AG04450 (cell line): ENCODE measurements at regions not wholly inside any gene's neighbourhood (a gene's known extent, or its start where the extent isn't known, plus 50 kb on each side); places are given as distances from the start of the nearest gene placed in this dataset.

Source experiments
- CTCF ChIA-PET: fragments of 300-600, 350-600 bp; formaldehyde crosslinking; extraction: SDS; loops from one replicate; lab custom pipeline; 2022; ENCODE audit warnings: antibody characterized with exemption, inconsistent platforms; lab: Charles Lee
- POLR2A ChIA-PET: fragments of 350-600 bp; formaldehyde crosslinking; extraction: SDS; loops from one replicate; lab custom pipeline; 2021; ENCODE audit warnings: antibody characterized with exemption, inconsistent platforms; lab: Yijun Ruan, JAX
- DNase-seq: peaks from one replicate; pipeline ENCODE4 v3.0.0-alpha.2; 2011; ENCODE audit warnings: low read depth, low spot score
- H3K27ac ChIP-seq: one replicate; pipeline ENCODE4 v1.5.1; 2012; ENCODE audit warnings: low read depth, low read length, control low read depth
- H3K27me3 ChIP-seq: one replicate; pipeline ENCODE4 v1.6.0; 2012; ENCODE audit warnings: low read length; ENCODE audit not compliant: control insufficient read depth, insufficient read depth
- H3K4me3 ChIP-seq: 2 replicates; pipeline ENCODE4 v1.5.1; 2011; ENCODE audit warnings: mild to moderate bottlenecking, low read depth, low read length, control low read depth
- H3K9me3 ChIP-seq: 2 replicates; pipeline ENCODE4 v1.5.1; 2012; ENCODE audit warnings: low read length; ENCODE audit not compliant: control insufficient read depth, insufficient read depth
- CTCF ChIP-seq: IDR thresholded peaks from 2 replicates; pipeline ENCODE4 v1.5.1; 2011; ENCODE audit warnings: low read depth, low read length, control low read depth, inconsistent platforms

- Histone ChIP-seq H3K27ac (no peak overlapping the region), H3K27me3 (no peaks in the 10 kb centered on the region), H3K9me3 (no peaks in the 10 kb centered on the region), H3K4me3 (no peak overlapping the region)
- DNase-seq = no peak
- ChIA-PET POLR2A (no interaction called here), CTCF (no interaction called here)
- no peak for TF ChIP-seq CTCF
Observed at GRCh38 chr5:125222597-125223240, 476.3 kb upstream of the ZNF608 start.

- no peaks in the 10 kb centered on the region for H3K27me3 ChIP-seq
- POLR2A ChIA-PET = no interaction called here
- CTCF ChIA-PET = no interaction called here
- no peak overlapping the region for H3K27ac ChIP-seq
- no peak for TF ChIP-seq CTCF
- H3K4me3 ChIP-seq = no peak overlapping the region
- DNase-seq = no peak
- no peaks in the 10 kb centered on the region for H3K9me3 ChIP-seq
Observed at GRCh38 chr5:125225424-125225823, 479.0 kb upstream of the ZNF608 start.

- Histone ChIP-seq H3K4me3 (no peak overlapping the region), H3K9me3 (no peaks in the 10 kb centered on the region), H3K27me3 (no peaks in the 10 kb centered on the region), H3K27ac (no peak overlapping the region)
- POLR2A ChIA-PET = no interaction called here
- no peak for DNase-seq
- TF ChIP-seq CTCF = no peak
- CTCF ChIA-PET = interaction anchor here (0.6 to 1.3 kb wide), 2 partner anchors 465 to 609 kb away, joined by 3 to 6 read pairs; no protein-coding TSS in a partner anchor
Observed at GRCh38 chr5:125226825-125227224, 480.4 kb upstream of the ZNF608 start.

GRCh38 chr5:125227333-125228095 lies 481.1 kb upstream of the ZNF608 start:
- Histone ChIP-seq H3K9me3 (no peaks in the 10 kb centered on the region), H3K27ac (no peak overlapping the region), H3K27me3 (no peaks in the 10 kb centered on the region), H3K4me3 (no peak overlapping the region)
- DNase-seq = no peak
- POLR2A ChIA-PET = no interaction called here
- CTCF ChIA-PET = interaction anchor here (0.7 to 1.3 kb wide), 4 partner anchors 27 to 608 kb away, joined by 3 to 4 read pairs (median 3); no protein-coding TSS in a partner anchor
- peak; percentile 61 for TF ChIP-seq CTCF
